DMS153 (cell line): ENCODE measurements at regions not wholly inside any gene's neighbourhood (a gene's known extent, or its start where the extent isn't known, plus 50 kb on each side); places are given as distances from the start of the nearest gene placed in this dataset.

ENCODE experiments used
- DNase-seq: peaks from one replicate; lab custom pipeline; 2025; lab: John Stamatoyannopoulos, UW

GRCh38 chr10:1882180-1882579 is 144.9 kb upstream of the ADARB2 start:
- DNase-seq: no peak

GRCh38 chr10:1881636-1882035 is 144.3 kb upstream of the ADARB2 start:
- no peak for DNase-seq

GRCh38 chr10:1874533-1874932 is 137.2 kb upstream of the ADARB2 start:
- DNase-seq: no peak

- no peak for DNase-seq
Measured at GRCh38 chr10:1873661-1874315, 136.5 kb upstream of the ADARB2 start.

- no peak for DNase-seq
Measured at GRCh38 chr10:1872151-1872726, 134.9 kb upstream of the ADARB2 start.

GRCh38 chr10:1870491-1870890 is 133.2 kb upstream of the ADARB2 start:
- no peak for DNase-seq

GRCh38 chr10:1869861-1870260 is 132.5 kb upstream of the ADARB2 start:
- DNase-seq: no peak

GRCh38 chr10:1860351-1860750 is 123.0 kb upstream of the ADARB2 start:
- DNase-seq: peak; percentile 49

- DNase-seq: peak; percentile 11
Measured at GRCh38 chr10:1858547-1858946, 121.2 kb upstream of the ADARB2 start.

GRCh38 chr10:1858048-1858447 is 120.7 kb upstream of the ADARB2 start:
- no peak for DNase-seq

- DNase-seq: no peak
Measured at GRCh38 chr10:1855911-1856310, 118.6 kb upstream of the ADARB2 start.

- DNase-seq: no peak
Measured at GRCh38 chr10:1854271-1854670, 116.9 kb upstream of the ADARB2 start.

- no peak for DNase-seq
Measured at GRCh38 chr10:1853801-1854200, 116.5 kb upstream of the ADARB2 start.

- DNase-seq: no peak
Measured at GRCh38 chr10:1852841-1853240, 115.5 kb upstream of the ADARB2 start.

- no peak for DNase-seq
Measured at GRCh38 chr10:1851762-1852161, 114.4 kb upstream of the ADARB2 start.

- no peak for DNase-seq
Measured at GRCh38 chr10:1850971-1851527, 113.7 kb upstream of the ADARB2 start.

GRCh38 chr10:1847361-1847760 is 110.0 kb upstream of the ADARB2 start:
- DNase-seq: no peak

- no peak for DNase-seq
Measured at GRCh38 chr10:1846032-1846431, 108.7 kb upstream of the ADARB2 start.

GRCh38 chr10:1841759-1842158 is 104.4 kb upstream of the ADARB2 start:
- DNase-seq: no peak

- DNase-seq: no peak
Measured at GRCh38 chr10:1829712-1830111, 92.4 kb upstream of the ADARB2 start.

- no peak for DNase-seq
Measured at GRCh38 chr10:1824928-1825327, 87.6 kb upstream of the ADARB2 start.

GRCh38 chr10:1814556-1814955 is 77.2 kb upstream of the ADARB2 start:
- no peak for DNase-seq

GRCh38 chr10:1809139-1809741 is 71.9 kb upstream of the ADARB2 start:
- no peak for DNase-seq
